ENCODE measurements at regions not wholly inside any gene's neighbourhood (a gene's known extent, or its start where the extent isn't known, plus 50 kb on each side); places are given as distances from the start of the nearest gene placed in this dataset.

DNA sequence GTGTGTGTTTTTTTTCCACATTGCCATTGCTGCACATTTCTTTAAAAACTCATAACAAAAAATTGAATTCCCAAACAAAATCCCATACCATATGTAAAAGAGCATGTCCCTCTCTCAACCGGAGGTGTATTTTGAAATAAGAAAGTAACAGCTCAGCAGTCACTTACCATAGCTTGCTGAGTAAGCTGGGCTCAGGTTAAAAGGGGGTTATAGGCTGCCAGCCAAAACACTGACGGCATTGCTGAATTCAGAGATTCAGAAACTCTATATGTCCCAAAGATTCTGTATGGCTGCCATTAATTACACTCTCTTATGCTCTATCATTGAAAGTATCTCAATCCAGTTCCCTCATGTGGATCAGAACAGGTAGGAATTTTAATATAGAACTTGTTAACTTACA lies 276.0 kb downstream of the FOXG1 start:
- no peak for DNase-seq

DNA sequence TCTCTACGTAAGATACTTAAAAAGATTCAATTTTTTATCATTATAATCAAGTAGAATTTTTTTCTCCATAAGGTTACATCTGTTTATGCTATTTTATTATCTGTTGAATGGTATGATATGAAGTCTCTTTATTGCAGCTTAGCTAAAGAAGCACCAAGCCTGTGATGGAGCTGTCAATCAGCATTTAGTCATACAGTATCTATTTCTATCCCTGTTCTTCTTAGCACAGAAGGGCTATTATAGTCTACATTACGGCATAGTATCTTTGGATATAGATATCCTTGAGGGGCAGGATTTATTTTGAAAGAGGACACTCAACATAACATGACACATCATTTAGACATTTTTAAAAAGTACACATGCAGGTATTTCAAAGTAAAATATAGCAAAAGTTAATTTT lies 277.1 kb downstream of the FOXG1 start:
- DNase-seq, result no peak

DNA sequence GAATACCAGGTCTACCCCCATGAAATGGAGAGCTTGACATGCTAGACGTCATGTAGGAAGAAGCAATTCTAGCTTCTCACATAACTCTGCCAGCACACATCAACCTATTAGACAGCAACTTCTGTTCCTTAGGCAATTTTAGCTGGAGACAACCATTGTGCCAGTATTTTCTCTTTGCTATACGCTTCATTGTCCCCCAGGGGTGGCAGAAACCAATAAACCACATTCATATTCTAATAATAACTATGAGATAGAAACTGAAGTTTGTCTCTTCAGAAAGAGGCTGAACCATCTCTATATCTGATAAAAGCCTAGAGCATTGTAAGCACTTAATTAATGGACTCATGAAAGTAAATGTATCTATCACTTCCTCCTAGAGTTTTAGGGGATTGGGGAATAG lies 278.6 kb downstream of the FOXG1 start:
- no peak for DNase-seq

DNA sequence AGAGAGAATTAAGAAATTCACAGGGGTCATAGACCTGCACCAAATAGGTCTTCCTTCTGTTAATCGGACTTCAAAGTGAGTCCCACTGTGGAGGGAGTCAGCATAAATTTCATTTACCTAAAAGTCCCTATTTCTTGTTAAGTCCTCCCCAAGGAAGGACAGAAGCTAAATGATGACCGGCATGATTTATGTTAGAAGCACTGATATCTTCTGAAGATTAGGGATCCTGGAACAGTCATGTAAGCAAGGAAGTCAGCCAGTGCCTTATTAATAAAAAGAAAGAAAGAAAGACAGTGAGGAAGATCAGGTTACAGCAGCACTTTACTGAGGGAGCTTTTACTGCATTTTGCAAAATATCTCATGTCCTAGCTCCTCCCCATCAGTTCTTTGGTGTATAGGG lies 287.5 kb downstream of the FOXG1 start:
- DNase-seq, result no peak

DNA sequence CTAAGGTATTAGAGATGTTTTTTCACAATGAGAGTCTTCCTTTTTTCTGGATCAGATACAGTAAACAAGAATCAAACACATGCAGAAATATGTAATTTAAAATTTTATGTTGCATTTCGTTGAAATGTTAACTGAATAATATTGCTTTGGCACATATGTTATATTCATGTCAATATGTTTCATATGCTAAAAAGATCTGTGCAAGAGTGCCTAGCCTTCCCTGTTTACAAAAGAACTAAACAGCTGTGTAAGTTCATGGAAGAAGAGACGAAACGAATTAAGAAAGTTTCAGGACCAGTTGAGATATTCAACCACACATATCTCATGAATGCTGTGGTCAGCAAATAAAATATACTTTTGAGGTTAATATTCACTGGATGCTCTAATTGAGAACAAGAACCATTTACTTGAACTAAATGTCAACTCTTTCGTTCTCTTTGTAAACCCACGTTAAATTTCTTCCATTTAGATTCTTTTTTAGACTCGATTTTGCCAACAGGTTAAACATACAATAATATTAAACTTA lies 289.5 kb downstream of the FOXG1 start:
- no peak for DNase-seq

DNA sequence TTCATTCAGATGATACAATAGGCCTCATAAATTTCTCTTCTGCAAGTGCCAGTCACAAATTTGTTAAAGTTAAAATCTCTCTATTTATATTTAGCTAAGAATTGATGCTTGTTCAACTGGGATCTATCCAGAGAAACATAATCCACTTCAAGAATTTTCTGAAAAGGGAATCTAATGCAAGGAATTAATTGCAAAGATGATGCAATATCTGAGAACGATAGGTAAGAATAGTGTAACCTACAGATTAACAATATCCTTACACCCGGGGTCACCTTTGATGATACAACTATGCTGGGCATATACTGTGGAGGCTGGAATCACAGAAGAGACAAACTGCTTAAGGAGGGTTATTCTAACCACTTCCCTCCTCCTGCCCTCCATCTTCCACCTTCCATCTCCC lies 295.1 kb downstream of the FOXG1 start:
- no peak for DNase-seq

DNA sequence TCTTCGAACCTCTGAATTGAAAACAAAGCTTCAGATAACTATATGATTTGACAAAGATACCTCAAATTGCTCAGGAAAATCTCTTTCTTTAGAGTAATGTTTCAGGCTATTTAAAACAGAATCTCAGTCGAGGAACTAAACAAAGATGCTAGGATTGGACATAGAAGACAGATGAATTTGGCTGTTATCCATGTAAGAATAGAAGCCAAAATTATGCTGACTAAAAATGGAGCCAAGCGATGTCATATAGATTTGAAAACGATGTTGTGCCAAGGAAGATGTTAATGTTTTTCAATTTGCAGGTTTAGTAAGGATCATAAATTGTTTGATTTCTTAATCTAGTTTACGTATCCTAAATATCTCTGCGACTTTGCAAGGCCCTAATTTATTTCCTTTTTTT lies 295.9 kb downstream of the FOXG1 start:
- no peak for DNase-seq

DNA sequence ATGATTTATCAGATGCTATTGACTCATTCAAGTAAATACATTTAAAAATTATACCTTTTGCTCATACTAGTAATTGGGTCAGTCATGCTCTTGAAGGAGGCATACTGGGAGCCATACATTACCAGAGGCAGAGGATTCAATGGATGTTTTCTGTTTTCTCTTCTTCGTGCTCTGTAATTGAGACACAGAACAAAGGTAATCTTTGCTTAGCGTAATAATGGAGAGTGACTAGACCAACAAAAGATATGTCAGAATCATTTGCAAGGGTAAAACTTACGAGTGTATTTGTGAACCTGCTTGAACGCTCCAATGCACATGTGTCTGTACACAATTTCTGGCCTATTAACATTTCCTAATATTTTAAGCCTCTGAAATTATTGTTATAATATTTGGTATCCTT lies 296.4 kb downstream of the FOXG1 start:
- DNase-seq, result no peak

DNA sequence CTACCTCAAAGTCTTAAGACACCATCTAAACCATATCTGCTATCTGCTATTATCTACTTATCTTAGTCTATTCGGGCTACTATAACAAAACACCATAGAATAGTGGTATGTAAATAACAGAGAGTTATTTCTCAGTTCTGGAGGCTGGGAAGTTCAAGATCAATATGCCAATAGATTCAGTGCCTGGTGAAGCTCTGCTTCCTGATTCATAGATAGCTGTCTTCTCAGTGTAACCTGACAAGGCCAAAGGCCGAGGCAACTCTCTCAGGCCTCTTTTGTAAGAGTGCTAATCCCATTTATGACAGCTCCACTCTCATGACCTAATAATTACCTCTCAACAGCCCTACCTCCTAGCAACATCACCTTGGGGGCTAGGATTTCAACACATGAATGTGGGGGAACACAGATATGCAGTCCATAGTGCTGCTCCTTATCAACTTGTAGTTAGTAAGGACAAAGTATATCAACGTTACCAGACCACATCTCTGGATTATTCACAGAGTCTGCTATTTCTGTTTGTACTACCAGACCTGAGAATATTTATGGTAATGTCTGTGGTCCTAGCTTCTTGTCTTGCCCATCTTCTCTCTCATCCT lies 297.8 kb downstream of the FOXG1 start:
- no peak for DNase-seq

DNA sequence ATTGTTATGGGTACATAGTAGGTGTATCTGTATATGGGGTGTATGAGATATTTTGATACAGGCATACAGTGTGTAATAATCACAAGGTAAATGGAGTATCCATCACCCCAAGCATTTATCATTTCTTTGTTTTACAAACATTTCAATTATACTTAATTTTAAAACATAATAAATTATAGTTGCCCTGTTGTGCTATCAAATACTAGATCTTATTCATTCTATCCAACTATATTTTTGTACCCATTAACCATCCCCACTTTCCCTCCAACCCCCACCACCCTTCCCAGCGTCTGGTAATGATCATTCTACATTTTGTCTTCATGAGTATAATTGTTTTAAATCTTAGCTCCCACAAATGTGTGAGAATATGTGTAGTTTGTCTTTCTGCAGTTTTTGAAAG lies 302.6 kb downstream of the FOXG1 start:
- DNase-seq, result no peak

DNA sequence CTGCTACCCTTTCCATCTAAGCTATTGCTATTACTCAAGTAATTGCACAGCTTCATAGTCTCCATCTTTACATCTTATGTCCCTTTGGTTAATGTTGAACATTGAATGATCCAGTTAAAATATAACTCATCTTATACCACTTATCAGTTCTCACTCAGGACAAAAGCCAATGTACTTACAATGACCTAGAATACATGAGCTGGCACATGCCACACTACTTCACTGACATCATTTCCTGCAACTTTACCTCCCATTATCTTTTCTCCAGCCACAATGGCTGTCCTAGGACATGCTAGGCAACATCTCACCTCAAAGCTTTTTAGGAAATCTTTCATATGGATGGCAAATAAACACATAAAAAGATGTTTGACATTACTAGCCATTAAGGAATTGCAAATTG lies 309.2 kb downstream of the FOXG1 start:
- DNase-seq, result no peak

DNA sequence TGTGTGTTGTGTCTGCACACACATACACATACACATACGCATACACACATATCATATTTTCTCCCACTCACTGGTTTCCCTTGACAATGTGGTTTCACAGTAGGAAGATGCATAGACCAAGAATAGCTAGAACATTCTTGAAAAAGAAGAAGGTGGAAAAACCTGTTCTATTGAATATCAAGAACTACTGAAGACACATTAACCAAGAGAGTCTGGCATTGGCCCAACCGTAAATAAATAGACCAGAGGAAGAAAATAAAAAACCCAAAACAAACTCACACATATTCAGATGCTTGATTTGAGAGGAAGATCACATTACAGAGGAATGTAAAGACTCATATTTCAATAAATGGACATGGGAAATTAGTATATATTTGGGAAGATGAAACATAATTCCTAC lies 311.3 kb downstream of the FOXG1 start:
- no peak for DNase-seq

DNA sequence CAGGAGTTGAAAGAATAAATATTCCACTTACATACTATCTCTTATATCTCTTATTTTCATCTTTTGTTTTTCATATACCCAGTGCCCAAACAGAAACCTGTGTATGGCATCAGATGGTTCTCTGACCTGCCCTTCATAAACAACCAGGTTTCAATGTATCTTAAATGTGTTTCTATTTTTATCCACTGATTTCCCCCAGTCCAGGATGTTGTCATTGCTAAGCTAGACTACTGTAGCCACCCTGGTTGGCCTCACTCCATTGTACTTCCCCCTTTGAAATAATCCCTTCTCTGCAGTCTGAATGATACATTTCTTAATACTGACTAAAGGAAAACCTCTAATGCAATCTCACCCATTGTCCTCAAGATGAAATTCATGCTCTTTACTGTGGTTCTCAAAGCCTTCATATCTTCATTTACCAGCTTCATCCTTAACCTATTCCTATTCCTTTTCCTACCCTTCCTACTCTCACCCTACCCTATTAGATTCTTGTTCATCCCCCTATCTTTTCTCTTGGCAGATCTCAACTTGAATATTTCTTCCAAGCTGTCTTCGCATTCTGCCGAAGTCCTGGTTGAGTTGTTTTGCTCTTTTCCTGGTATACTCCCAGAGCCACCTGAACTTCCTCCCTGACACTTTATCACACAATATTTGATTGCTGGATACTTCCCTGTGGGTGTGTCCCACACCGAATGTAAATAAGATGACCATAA lies 312.4 kb downstream of the FOXG1 start:
- DNase-seq, result no peak

DNA sequence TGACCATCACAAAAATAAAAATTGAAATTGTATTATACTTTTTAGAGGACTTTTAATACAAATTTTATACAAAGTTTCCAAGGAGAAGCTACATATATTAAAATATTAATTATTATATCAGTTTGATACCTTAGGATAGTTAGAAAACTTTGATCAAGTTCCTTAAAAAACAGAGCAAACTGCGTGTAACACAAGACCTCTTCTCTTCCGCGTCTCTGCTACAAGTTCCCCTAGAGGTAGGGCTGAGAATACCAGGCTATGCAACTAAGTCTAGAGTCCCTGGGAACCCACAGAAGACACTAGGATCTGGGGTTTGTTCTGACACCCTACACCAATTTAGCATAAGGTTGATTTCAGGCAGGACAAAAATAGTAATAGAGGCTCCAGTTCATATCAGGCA lies 319.0 kb downstream of the FOXG1 start:
- peak; percentile 16 for DNase-seq

DNA sequence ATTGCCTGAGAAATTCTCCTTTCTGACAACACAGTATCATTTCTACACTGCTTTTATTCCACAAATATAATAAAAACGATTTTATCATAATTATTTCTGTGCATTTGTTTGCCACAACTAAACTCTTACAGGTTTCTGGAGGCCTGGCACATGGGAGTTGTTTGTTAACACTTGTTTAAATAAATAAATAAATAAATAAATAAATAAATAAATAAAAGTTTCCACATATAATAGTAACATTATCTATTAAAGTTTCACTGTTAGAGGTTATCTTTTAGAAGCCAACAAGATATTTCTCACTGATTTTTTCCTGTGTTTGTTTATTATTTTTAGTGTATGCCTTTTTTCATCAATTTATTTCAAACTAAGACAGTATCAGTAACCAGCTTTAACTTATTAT lies 323.3 kb downstream of the FOXG1 start:
- no peak for DNase-seq

DNA sequence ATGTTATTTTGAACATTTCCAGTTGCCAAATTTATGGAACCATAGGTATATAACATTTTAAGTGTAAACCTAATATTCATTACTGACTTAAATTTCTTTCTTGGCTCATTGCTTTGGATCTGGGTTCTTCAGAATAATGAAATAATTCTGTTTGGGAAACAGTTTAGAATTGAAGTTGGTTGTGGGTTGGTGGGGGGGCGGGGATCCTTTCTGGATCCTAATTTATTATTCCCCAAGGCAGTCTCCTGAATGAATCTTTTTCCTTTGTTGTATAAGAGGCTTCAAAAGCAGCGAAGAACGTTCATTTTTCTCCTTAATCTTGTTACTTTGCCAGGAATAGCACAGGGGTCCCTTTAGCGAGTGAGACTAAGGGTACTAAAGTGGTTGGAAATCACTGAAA lies 325.5 kb downstream of the FOXG1 start:
- DNase-seq, result no peak

DNA sequence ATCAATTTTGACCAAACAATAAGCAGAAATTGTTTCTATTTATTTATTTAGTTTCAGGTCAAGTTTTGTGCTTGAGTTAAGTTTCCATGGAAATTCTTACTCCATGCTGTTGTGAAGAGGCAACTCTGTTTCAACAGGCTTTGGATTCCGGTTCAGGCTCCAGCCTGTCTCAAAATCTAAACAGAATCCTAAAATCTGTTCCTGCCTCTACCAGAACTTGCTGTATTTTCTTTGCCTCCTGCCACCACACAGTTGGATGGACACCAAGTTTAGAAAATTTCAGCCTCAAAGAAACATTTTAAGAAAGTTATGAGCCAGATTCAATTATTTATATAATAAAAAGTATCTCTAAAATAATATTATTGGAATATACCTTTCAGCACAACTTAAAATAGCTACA lies 330.9 kb downstream of the FOXG1 start:
- DNase-seq, result no peak

DNA sequence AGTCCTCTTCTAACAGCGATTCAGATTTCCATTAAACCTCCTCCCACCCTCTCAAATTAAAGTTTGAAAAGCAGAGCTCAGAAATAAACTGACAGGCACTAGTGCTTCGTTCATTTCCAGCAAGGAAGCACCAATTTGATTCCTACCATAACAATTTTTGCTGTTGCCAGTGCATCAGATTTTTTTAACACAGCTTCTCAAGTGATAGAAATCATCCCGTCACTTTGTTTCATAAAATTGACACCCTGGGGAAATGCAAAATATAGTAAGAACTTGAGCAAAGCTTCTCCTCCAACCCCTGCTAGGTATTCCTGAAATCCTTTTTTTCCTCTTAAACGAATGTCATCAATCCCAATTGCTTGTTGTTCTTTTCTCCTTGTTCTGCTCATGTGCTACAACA lies 332.1 kb downstream of the FOXG1 start:
- DNase-seq, result no peak

DNA sequence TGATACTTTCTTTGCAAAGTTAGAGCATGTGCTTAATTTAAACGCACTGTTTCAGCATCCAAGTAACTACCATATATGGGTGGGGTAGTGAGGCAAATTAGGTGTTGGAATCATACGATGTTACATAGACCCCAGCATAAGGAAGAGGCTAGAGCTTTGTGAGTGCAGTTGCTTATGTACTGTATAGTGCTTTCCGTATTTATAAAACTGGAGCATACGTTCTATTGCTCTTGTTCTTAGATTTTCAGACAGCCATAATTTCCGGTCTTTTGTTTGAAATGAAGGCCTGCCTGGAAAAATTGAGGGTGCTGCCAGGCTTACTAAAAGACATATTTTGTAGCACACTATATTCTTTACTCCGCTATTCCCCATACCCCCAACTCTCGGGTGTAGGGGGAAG lies 335.7 kb downstream of the FOXG1 start:
- DNase-seq, result no peak

DNA sequence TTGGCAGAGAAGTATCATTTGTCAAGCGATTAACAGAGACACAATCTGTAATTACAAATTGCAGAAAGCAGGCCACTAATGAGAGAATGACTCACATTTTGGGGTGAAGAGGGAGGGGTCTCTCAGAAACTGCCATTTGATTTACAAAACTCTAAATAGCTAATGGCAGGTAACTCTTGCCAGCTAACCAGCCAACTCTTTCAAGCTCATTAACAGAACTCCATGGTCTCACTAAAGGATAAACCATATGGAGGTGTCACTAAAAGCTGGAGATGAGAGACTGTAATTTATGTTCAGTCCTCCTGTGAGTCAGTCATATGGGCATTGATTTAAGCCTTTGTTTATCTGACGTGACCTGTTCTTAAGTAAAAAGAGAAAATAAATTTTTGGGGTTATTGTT lies 336.4 kb downstream of the FOXG1 start:
- DNase-seq, result no peak

DNA sequence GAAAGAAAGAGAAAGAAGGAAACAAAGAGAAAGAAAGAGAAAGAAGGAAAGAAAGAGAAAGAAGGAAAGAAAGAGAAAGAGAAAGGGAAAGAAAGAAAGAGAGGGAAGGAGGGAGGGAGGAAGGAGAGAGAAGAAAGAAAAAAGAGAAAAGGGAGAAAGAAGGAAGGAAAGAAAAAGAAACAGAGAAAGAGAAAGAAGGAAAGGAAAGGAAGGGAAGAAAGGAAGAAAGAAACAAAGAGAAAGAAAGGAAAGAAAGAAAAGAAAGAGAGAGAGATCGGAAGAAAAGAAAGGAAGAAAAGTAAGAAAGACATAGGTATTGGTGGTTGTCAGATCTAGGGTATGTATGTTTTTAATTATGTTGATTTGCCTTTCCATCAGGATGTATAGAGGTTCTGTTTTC lies 342.3 kb downstream of the FOXG1 start:
- DNase-seq, result no peak

DNA sequence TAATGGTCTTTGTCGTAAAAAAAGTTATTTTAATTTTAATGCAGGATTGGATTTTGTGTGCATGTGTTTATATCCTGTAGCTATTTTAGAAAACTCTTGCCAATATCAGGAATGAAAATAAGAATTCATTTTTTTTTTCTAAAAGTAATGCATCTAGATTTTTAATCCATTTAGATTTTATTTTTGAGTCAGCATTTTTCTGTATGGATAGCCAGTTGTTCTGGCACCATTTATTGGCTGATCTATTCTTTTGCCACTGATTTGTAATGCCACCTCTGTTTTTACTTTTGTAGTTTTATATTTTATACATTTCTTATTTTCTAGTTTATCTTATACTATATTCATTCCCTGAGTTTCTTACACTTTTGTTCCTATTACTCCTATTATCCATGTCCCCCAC lies 343.0 kb downstream of the FOXG1 start:
- no peak for DNase-seq

DNA sequence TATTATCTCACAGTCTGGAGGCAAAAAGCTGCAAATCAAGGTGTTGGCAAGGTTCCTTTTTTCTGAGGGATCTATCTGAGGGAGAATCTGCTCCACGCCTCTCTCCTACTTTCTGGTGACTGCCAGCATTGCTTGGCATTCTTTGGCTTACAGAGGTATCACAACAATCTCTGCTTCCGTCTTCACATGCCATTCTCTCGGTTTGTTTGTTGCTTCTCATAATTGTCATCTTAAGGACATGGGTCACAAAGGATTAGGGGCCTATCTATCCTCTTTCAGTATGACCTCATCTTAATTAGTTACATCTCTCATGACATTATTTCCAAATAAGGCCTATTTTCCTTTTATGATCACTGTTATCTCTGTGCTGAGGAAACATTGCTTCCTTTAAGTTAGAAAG lies 345.0 kb downstream of the FOXG1 start:
- DNase-seq, result no peak

DNA sequence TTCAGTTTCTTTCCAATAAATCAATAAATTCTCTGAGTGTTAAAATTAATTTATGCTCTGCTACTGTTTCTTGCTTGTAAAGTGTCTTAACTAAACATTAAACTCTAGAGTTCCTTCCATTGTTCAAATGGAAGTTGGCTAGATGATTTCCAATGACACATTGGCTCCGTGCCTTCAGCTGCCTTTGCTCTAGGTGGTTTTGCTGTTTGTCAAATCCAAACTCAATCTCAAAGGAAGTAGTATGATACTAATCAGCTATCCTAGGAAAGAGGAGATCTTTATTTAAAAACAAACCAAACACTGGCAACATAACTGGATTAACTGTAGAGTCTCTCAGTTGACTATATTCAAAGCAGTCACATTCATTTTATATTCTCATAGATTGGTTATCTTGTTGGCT lies 356.4 kb downstream of the FOXG1 start:
- DNase-seq, result no peak

DNA sequence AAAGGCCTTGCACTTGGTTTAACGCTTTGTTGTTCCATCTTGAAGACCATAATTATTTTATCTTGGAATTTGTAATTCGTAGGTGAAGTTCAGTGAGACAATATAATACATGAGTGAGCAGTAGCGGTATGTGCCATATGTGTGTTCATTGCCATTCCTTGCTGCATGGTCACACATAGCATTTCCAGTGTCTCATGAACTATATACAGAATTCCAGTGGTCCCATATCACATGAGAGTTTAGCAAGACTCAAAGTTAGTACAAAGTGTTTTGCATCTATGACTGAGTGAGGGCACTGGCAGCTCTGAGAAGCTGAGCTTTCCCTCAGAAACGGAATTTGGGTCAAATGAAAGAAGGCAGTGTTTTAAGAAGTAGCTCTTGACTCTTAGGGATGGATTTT lies 359.8 kb downstream of the FOXG1 start:
- DNase-seq, result no peak
